H1 (cell line): ENCODE measurements at regions not wholly inside any gene's neighbourhood (a gene's known extent, or its start where the extent isn't known, plus 50 kb on each side); places are given as distances from the start of the nearest gene placed in this dataset.

Source experiments
- CTCF ChIA-PET: fragments of 300-600 bp; sonication (Branson Sonifier 250); formaldehyde crosslinking; loops from one replicate; lab custom pipeline; 2021; ENCODE audit not compliant: partially characterized antibody; lab: Charles Lee
- POLR2A ChIA-PET: fragments of 300-600 bp; sonication (Branson Sonifier 250); formaldehyde crosslinking; loops from one replicate; lab custom pipeline; 2021; ENCODE audit warnings: inconsistent platforms; ENCODE audit not compliant: partially characterized antibody; lab: Charles Lee
- DNase-seq, 2 experiments: peaks; one replicate each; pipeline versions ENCODE4 v3.0.0 to v3.0.0-alpha.2; 2010 to 2022; ENCODE audit warnings: low spot score in 2 of 2, low read depth in 1 of 2, mixed read lengths in 1 of 2
- FAIRE-seq: peaks from 2 replicates; lab custom pipeline; 2011; peaks lifted over from hg19 to GRCh38; lab: Jason Lieb, UNC
- H2AFZ ChIP-seq: 2 replicates; pipeline ENCODE4 v1.8.1; 2012; ENCODE audit warnings: low read length, inconsistent platforms
- H2AK5ac ChIP-seq: 2 replicates; pipeline ENCODE4 v1.6.1; 2013; ENCODE audit warnings: low read depth, low read length
- H2BK120ac ChIP-seq: replicated peaks from 2 replicates; pipeline ENCODE3; 2013; ENCODE audit warnings: low read depth, low read length, inconsistent platforms
- H2BK12ac ChIP-seq: 2 replicates; pipeline ENCODE4 v1.6.1; 2013; ENCODE audit warnings: low read depth, low read length
- H2BK15ac ChIP-seq: 2 replicates; pipeline ENCODE4 v1.6.1; 2013; ENCODE audit warnings: low read length
- H2BK20ac ChIP-seq: 2 replicates; pipeline ENCODE4 v1.6.1; 2013; ENCODE audit warnings: low read length
- H2BK5ac ChIP-seq: 2 replicates; pipeline ENCODE4 v1.6.1; 2013; ENCODE audit warnings: low read depth, low read length
- H3K14ac ChIP-seq: 2 replicates; pipeline ENCODE4 v1.6.1; 2013; ENCODE audit warnings: inconsistent platforms; ENCODE audit not compliant: insufficient read length
- H3K18ac ChIP-seq: 2 replicates; pipeline ENCODE4 v1.6.1; 2013; ENCODE audit warnings: low read length; ENCODE audit errors: extremely low read depth
- H3K23ac ChIP-seq: 2 replicates; pipeline ENCODE4 v1.6.1; 2013; ENCODE audit warnings: inconsistent platforms; ENCODE audit not compliant: insufficient read length
- H3K23me2 ChIP-seq: 2 replicates; pipeline ENCODE4 v1.6.1; 2013; ENCODE audit warnings: low read depth, low read length
- H3K27ac ChIP-seq: 2 replicates; pipeline ENCODE4 v1.6.1; 2011; ENCODE audit warnings: low read depth, low read length, inconsistent platforms
- H3K27me3 ChIP-seq, 4 experiments: replicated peaks in 1 of 4; 1 replicate in 1 of 4; 2 replicates in 3 of 4; pipeline versions ENCODE4 v1.6.1 to v1.8.1; 2011 to 2013; ENCODE audit warnings: low read length in 3 of 4, mild to moderate bottlenecking in 3 of 4, inconsistent platforms in 2 of 4, mixed read lengths in 2 of 4, moderate library complexity in 1 of 4; ENCODE audit not compliant: control insufficient read depth in 3 of 4, insufficient read depth in 3 of 4; ENCODE audit errors: extremely low read depth in 1 of 4
- H3K36me3 ChIP-seq, 4 experiments: 2 replicates each; pipeline versions ENCODE4 v1.6.1 to v1.8.1; 2011 to 2013; ENCODE audit warnings: mild to moderate bottlenecking in 4 of 4, low read length in 3 of 4, moderate library complexity in 2 of 4, control low read depth in 1 of 4, inconsistent platforms in 1 of 4; ENCODE audit not compliant: insufficient read depth in 4 of 4, control insufficient read depth in 2 of 4
- H3K4ac ChIP-seq: replicated peaks from 2 replicates; pipeline ENCODE3; 2013; ENCODE audit warnings: low read length, low read depth, mixed read lengths, inconsistent platforms; ENCODE audit not compliant: insufficient read length
- H3K4me1 ChIP-seq, 4 experiments: replicated peaks in 1 of 4; 1 replicate in 1 of 4; 2 replicates in 3 of 4; pipeline versions ENCODE4 v1.6.1 to v1.8.1; 2011 to 2013; ENCODE audit warnings: low read length in 3 of 4, inconsistent platforms in 2 of 4, mixed read lengths in 1 of 4; ENCODE audit not compliant: insufficient read depth in 4 of 4, control insufficient read depth in 3 of 4
- H3K4me2 ChIP-seq, 2 experiments: 2 replicates each; pipeline versions ENCODE4 v1.6.1 to v1.8.1; 2011 to 2013; ENCODE audit warnings: low read depth in 2 of 2, low read length in 2 of 2, control low read depth in 1 of 2, inconsistent platforms in 1 of 2, mild to moderate bottlenecking in 1 of 2; ENCODE audit not compliant: insufficient read depth in 1 of 2
- H3K4me3 ChIP-seq, 4 experiments: fragments of 200-600, 300-600 bp in 1 of 4; sonication (generic), shearing (Covaris generic), sonication (Bioruptor Twin) in 1 of 4; 2 replicates each; pipeline versions ENCODE4 v1.5.1 to v1.8.1; 2011 to 2016; ENCODE audit warnings: low read length in 4 of 4, low read depth in 3 of 4, control low read depth in 2 of 4, inconsistent platforms in 2 of 4, mild to moderate bottlenecking in 2 of 4, mixed read lengths in 1 of 4, moderate library complexity in 1 of 4; ENCODE audit not compliant: insufficient read depth in 2 of 4; ENCODE audit errors: extremely low read depth in 1 of 4
- H3K56ac ChIP-seq: replicated peaks from 2 replicates; pipeline ENCODE3; 2013; ENCODE audit warnings: low read depth, mild to moderate bottlenecking, mixed read lengths, low read length, inconsistent platforms; ENCODE audit not compliant: insufficient read length
- H3K79me1 ChIP-seq: 2 replicates; pipeline ENCODE4 v1.6.1; 2013; ENCODE audit warnings: low read depth, low read length, control low read depth
- H3K79me2 ChIP-seq, 2 experiments: 2 replicates each; pipeline versions ENCODE4 v1.6.1 to v1.8.1; 2012 to 2013; ENCODE audit warnings: low read length in 2 of 2, mild to moderate bottlenecking in 2 of 2, inconsistent platforms in 1 of 2; ENCODE audit not compliant: insufficient read depth in 2 of 2, control insufficient read depth in 1 of 2
- H3K9ac ChIP-seq, 4 experiments: replicated peaks in 1 of 4; 1 replicate in 1 of 4; 2 replicates in 3 of 4; pipeline versions ENCODE4 v1.6.1 to v1.8.1; 2011 to 2013; ENCODE audit warnings: low read depth in 3 of 4, low read length in 3 of 4, control low read depth in 2 of 4, mild to moderate bottlenecking in 2 of 4, moderate library complexity in 2 of 4, inconsistent platforms in 1 of 4; ENCODE audit errors: extremely low read depth in 1 of 4
- H3K9me3 ChIP-seq, 2 experiments: 2 replicates each; pipeline versions ENCODE4 v1.6.1 to v1.8.1; 2012 to 2013; ENCODE audit warnings: mild to moderate bottlenecking in 2 of 2, moderate library complexity in 2 of 2, control low read depth in 1 of 2, inconsistent platforms in 1 of 2, low read depth in 1 of 2, low read length in 1 of 2, mixed read lengths in 1 of 2; ENCODE audit not compliant: insufficient read depth in 2 of 2
- H4K20me1 ChIP-seq, 2 experiments: replicated peaks in 1 of 2; 2 replicates each; pipeline versions ENCODE3 to v1.8.1; 2011 to 2013; ENCODE audit warnings: inconsistent platforms in 2 of 2, low read length in 2 of 2, mild to moderate bottlenecking in 1 of 2; ENCODE audit not compliant: insufficient read depth in 2 of 2, control insufficient read depth in 1 of 2
- H4K5ac ChIP-seq: 2 replicates; pipeline ENCODE4 v1.6.1; 2013; ENCODE audit warnings: low read length, low read depth, mixed read lengths, inconsistent platforms; ENCODE audit not compliant: insufficient read length
- H4K8ac ChIP-seq: 2 replicates; pipeline ENCODE4 v1.8.0; 2013; ENCODE audit warnings: mild to moderate bottlenecking, moderate library complexity, low read length, inconsistent platforms; ENCODE audit not compliant: insufficient read depth; ENCODE audit errors: extremely low read depth
- H4K91ac ChIP-seq: replicated peaks from 2 replicates; pipeline ENCODE3; 2013; ENCODE audit warnings: low read length, mixed read lengths, inconsistent platforms; ENCODE audit not compliant: insufficient read length
- ASH2L ChIP-seq: fragments of 200-600, 300-600 bp; sonication (generic); IDR thresholded peaks from one replicate; pipeline ENCODE4 v1.7.1; 2017; ENCODE audit warnings: low read length
- HDAC2 ChIP-seq, 2 experiments: fragments of 300-600 bp in 1 of 2; sonication (generic) in 1 of 2; IDR thresholded peaks; 2 replicates each; pipeline ENCODE4 v1.6.1; 2011 to 2012; ENCODE audit warnings: low read depth in 2 of 2, low read length in 2 of 2, mild to moderate bottlenecking in 2 of 2, moderate library complexity in 2 of 2, borderline replicate concordance in 1 of 2, inconsistent platforms in 1 of 2
- TAF1 ChIP-seq: IDR thresholded peaks from 2 replicates; pipeline ENCODE4 v1.6.1; 2011; ENCODE audit warnings: mild to moderate bottlenecking, low read depth, low read length
- TBP ChIP-seq: IDR thresholded peaks from 2 replicates; pipeline ENCODE4 v1.6.1; 2011; ENCODE audit warnings: low read depth, low read length, improper control_type of control experiment
- TCF12 ChIP-seq: IDR thresholded peaks from 2 replicates; pipeline ENCODE4 v1.6.1; 2011; ENCODE audit warnings: low read depth, mild to moderate bottlenecking, low read length
- YY1 ChIP-seq: IDR thresholded peaks from 2 replicates; pipeline ENCODE4 v1.6.1; 2011; ENCODE audit warnings: low read depth, mild to moderate bottlenecking, low read length
- WGBS, 2 experiments: shearing (Covaris generic) in 1 of 2; methylation state at CpG; one replicate each; pipeline versions ENCODE4 v1.1.6 to v1.1.7; 2013 to 2015; ENCODE audit warnings: low lambda C conversion rate in 2 of 2, mixed read lengths in 2 of 2, inconsistent platforms in 1 of 2, low coverage in 1 of 2, missing lambda C conversion rate in 1 of 2; ENCODE audit not compliant: insufficient replicate concordance in 2 of 2, insufficient coverage in 1 of 2, insufficient read length in 1 of 2; ENCODE audit errors: extremely low coverage in 1 of 2, missing lambda C conversion rate in 1 of 2; 5-methylcytosine and 5-hydroxymethylcytosine counted together

DNA sequence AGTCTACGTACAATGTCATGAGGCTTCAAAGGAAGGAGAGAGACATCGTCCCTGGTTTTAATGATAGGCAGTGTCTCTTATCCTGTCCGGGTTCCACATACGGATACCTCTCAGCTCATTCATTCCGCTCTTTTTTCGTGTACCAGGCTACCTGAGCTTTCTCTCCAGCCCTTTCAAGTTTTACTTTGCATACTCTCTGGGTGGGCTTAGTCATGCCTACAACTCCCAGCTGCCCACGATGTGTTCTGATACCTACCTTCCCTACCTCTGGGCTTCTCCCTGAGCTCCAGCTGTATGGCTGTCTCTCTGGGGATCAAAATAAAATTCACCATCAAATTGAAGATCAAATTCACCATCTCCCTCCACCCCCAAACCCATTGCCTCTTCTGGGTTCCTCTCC is 354.0 kb upstream of the EEF2KMT start:
- no peaks in the 10 kb centered on the region for H3K79me2 ChIP-seq

More for the DNA sequence above, 354.0 kb upstream of the EEF2KMT start:
- peaks cover 18 to 24% (median 20%) of the 10 kb centered on the region in 4 experiments for H3K4me1 ChIP-seq
- no peaks in the 10 kb centered on the region for H3K9me3 ChIP-seq
- no peak overlapping the region for H2AFZ ChIP-seq
- ChIA-PET POLR2A (interaction anchor here (0.9 to 1.4 kb wide), 2 partner anchors 9 to 16 kb away, joined by 4 read pairs; no protein-coding TSS in a partner anchor), CTCF (interaction anchor here (0.6 to 4.4 kb wide), 7 partner anchors 14 to 1616 kb away, joined by 3 to 22 read pairs (median 4); no protein-coding TSS in a partner anchor)
- H3K23ac ChIP-seq: no peak overlapping the region
- peak overlapping the region; percentile 40; the same call in 1 of the 2 replicates for H2BK12ac ChIP-seq
- 0 out of 2 replicates have a peak, but pooled peaks have one; percentile 46 for TF ChIP-seq TCF12
- no peak for TF ChIP-seq TBP
- peak in 1 of 2 experiments; percentile 41; a peak in 1 of 4 replicates for TF ChIP-seq HDAC2 (IDR thresholded peaks at IDR 0.05; ENCODE audit: borderline replicate concordance in 1 of 2, low read depth in 2 of 2, low read length in 2 of 2)
- TF ChIP-seq YY1: 0 out of 2 replicates have a peak, but pooled peaks have one; percentile 12
- TF ChIP-seq ASH2L: no peak
- TF ChIP-seq TAF1: no peak
- no peak overlapping the region for H3K56ac ChIP-seq
- H4K8ac ChIP-seq: no peak overlapping the region
- H4K5ac ChIP-seq: no peak overlapping the region
- H2BK5ac ChIP-seq: peak overlapping the region; percentile 35; the same call in 1 of the 2 replicates
- FAIRE-seq: peak; percentile 97
- no peaks in the 10 kb centered on the region for H3K79me1 ChIP-seq
- no peak overlapping the region for H3K4ac ChIP-seq
- no peaks in the 10 kb centered on the region for H4K20me1 ChIP-seq
- peak overlapping the region in 1 of 4 experiments; percentile 30; a peak in 2 of 8 replicates for H3K4me3 ChIP-seq
- H3K9ac ChIP-seq: no peak overlapping the region
- no peak overlapping the region for H3K27ac ChIP-seq
- no peak overlapping the region for H2BK120ac ChIP-seq
- no peaks in the 10 kb centered on the region for H3K23me2 ChIP-seq
- no peak overlapping the region for H2AK5ac ChIP-seq
- H3K4me2 ChIP-seq: peak overlapping the region; percentile 36 to 55
- no peaks in the 10 kb centered on the region for H3K27me3 ChIP-seq
- WGBS, 2 experiments: 12% methylated on average over 7 of the region's 7 CpGs; no CpG with 5 or more reads in 1 of the 2 experiments
- no peak overlapping the region for H2BK15ac ChIP-seq
- no peak overlapping the region for H4K91ac ChIP-seq
- no peak overlapping the region for H3K14ac ChIP-seq
- H3K36me3 ChIP-seq: no peaks in the 10 kb centered on the region
- DNase-seq: no peak
- no peak overlapping the region for H3K18ac ChIP-seq
- H2BK20ac ChIP-seq: no peak overlapping the region
